ENCODE measurements at regions not wholly inside any gene's neighbourhood (a gene's known extent, or its start where the extent isn't known, plus 50 kb on each side); places are given as distances from the start of the nearest gene placed in this dataset.

DNA sequence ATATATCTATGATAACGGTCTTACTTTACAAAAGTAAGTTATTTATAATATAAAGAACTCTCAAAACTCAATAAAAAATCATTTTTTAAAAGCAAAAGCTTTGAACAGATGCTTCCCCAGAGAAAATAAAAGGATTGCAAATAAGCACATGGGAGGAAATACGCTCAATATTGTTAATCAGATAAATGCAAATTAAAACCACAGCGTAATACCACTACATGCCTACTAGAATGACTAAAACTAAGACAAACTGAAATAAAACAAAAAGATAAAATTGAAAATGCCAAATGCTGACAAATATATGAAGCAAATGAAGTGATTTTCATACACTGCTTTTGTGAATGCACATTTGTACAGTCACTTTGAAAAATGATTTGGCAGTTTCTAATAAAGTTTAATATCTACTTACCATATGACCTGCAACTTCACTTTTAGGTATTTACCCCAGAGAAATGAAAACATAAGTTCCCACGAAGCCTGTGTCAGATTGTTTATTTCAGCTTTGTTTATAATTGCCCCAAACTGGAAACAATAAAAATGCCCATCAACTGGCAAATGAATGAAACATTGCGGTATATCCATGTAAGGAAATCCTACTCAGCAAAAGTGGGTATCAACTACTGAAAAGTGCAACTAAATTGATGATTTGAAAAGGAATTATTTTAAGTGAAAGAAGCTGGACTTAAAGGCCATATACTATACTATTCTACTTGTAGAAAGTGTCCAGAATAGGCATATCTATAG is 1072.4 kb downstream of the TMTC2 start:
- TF ChIP-seq POLR2A (IDR thresholded peaks at IDR 0.05), result no peak
- no peak for TF ChIP-seq CTCF (IDR thresholded peaks at IDR 0.05)
